ENCODE measurements at regions not wholly inside any gene's neighbourhood (a gene's known extent, or its start where the extent isn't known, plus 50 kb on each side); places are given as distances from the start of the nearest gene placed in this dataset.

GRCh38 chrX:124827258-124827845 is 481.0 kb downstream of the SH2D1A start:
- no peak for TF ChIP-seq POLR2A (IDR thresholded peaks at IDR 0.05)
- no peak for TF ChIP-seq CTCF (IDR thresholded peaks at IDR 0.05)
- no peak overlapping the region for H3K4me3 ChIP-seq (ENCODE audit: low read depth, poor library complexity, severe bottlenecking)
- intact Hi-C loops (cut with DNase I; ENCODE audit: low total_unique reads), result no loop called here
- 71 to 86% methylated on average over 6 of the region's 6 CpGs for WGBS, 2 donors
- DNase-seq (ENCODE audit: low spot score in 2 of 2), result no peak

GRCh38 chrX:124829930-124830329 is 483.6 kb downstream of the SH2D1A start:
- DNase-seq (ENCODE audit: low spot score in 2 of 2), result no peak
- TF ChIP-seq POLR2A (IDR thresholded peaks at IDR 0.05) (no peak), CTCF (IDR thresholded peaks at IDR 0.05) (no peak)
- 78 to 88% methylated on average over 5 of the region's 5 CpGs for WGBS, 2 donors
- intact Hi-C loops (cut with DNase I; ENCODE audit: low total_unique reads), result no loop called here
- H3K4me3 ChIP-seq (ENCODE audit: low read depth, poor library complexity, severe bottlenecking), result no peak overlapping the region

- TF ChIP-seq POLR2A (IDR thresholded peaks at IDR 0.05), result no peak
- TF ChIP-seq CTCF (IDR thresholded peaks at IDR 0.05), result no peak
- intact Hi-C loops (cut with DNase I; ENCODE audit: low total_unique reads), result no loop called here
Measured at GRCh38 chrX:124836786-124837185, 482.9 kb upstream of the TEX13C start.

GRCh38 chrX:124842205-124842604 is 477.5 kb upstream of the TEX13C start:
- DNase-seq (ENCODE audit: low spot score in 2 of 2), result no peak
- no peak overlapping the region for H3K4me3 ChIP-seq (ENCODE audit: low read depth, poor library complexity, severe bottlenecking)
- 61 to 71% methylated on average over 2 of the region's 2 CpGs for WGBS, 2 donors
- intact Hi-C loops (cut with DNase I; ENCODE audit: low total_unique reads), result no loop called here
- TF ChIP-seq POLR2A (IDR thresholded peaks at IDR 0.05) (no peak), CTCF (IDR thresholded peaks at IDR 0.05) (no peak)

More at GRCh38 chrX:124836786-124837185, 482.9 kb upstream of the TEX13C start:
- H3K4me3 ChIP-seq (ENCODE audit: low read depth, poor library complexity, severe bottlenecking), result no peak overlapping the region
- WGBS, 2 donors, result 81 to 86% methylated on average over 3 of the region's 3 CpGs
- DNase-seq (ENCODE audit: low spot score in 2 of 2), result no peak

GRCh38 chrX:124860736-124861135 is 458.9 kb upstream of the TEX13C start:
- no peak for DNase-seq (ENCODE audit: low spot score in 2 of 2)
- intact Hi-C loops (cut with DNase I; ENCODE audit: low total_unique reads), result no loop called here
- H3K4me3 ChIP-seq (ENCODE audit: low read depth, poor library complexity, severe bottlenecking), result no peak overlapping the region
- WGBS, 2 donors, result 19 to 23% methylated on average over 5 of the region's 5 CpGs
- TF ChIP-seq CTCF (IDR thresholded peaks at IDR 0.05) (no peak), POLR2A (IDR thresholded peaks at IDR 0.05) (no peak)

- intact Hi-C loops (cut with DNase I; ENCODE audit: low total_unique reads), result no loop called here
- DNase-seq (ENCODE audit: low spot score in 2 of 2), result no peak
- 71 to 94% methylated on average over 4 of the region's 4 CpGs for WGBS, 2 donors
- no peak overlapping the region for H3K4me3 ChIP-seq (ENCODE audit: low read depth, poor library complexity, severe bottlenecking)
- TF ChIP-seq CTCF (IDR thresholded peaks at IDR 0.05) (no peak), POLR2A (IDR thresholded peaks at IDR 0.05) (no peak)
Measured at GRCh38 chrX:124862301-124862700, 457.4 kb upstream of the TEX13C start.
